RPMI8226 (cell line): ENCODE measurements at regions not wholly inside any gene's neighbourhood (a gene's known extent, or its start where the extent isn't known, plus 50 kb on each side); places are given as distances from the start of the nearest gene placed in this dataset.
"Not testable (repeated sequence)": the region's sequence is repeated elsewhere in the genome, so short reads cannot be mapped to it uniquely, and the experiment has no call there.

Source experiments
- DNase-seq: peaks from one replicate; pipeline ENCODE4 v3.0.0-alpha.2; 2015

DNA sequence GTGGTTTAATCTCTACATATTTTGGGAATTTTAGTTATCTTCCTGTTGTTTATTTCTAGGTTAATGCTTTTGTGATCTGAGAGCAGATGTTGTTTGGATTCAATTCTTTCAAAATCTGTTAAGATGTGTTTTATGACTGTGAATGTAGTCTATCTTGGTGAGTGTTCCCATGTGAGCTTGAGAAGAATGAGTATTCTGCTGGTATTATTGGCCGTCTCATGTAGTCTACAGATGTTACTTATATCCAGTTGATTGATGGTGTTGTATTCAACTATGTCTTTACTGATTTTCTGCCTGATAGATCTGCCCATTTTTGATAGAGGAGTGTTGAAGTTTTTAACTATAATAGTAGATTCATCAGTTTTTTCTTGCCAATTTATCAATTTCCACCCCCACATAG, 141.4 kb upstream of the FOXP2 start:
- no peak for DNase-seq

DNA sequence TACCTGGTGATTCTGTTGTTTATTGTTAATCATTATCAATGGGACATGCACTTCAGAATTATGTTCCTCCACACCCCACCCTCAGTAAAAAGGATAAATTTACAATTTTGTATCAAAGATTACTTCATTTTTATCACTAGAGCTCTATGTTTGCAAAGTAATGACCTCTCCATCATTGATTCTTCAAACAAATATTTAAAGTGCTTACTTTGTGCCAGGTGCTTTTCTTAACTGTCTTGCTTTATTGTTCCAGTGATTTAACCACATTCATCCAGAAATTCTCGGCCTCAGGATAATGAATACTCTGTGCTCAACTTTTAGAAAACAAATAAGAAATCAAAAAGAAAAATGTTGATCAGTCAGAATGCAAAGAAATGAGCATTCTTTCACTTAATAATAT, 144.9 kb upstream of the FOXP2 start:
- no peak for DNase-seq

DNA sequence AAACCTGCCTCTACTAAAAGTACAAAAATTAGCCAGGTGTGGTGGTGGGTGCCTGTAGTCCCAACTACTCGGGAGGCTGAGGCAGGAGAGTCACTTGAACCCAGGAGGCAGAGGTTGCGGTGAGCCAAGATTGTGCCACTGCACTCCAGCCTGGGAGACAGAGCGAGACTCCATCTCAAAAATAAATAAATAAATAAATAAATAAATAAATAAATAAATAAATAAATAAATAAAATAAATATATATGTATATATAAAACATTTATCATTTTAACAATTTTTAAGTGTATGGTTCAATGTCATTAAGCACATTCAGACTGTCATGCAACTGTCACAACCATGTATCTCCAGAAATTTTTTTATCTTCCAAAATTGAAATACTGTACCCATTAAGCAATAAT, 147.1 kb upstream of the FOXP2 start:
- not testable (repeated sequence) for DNase-seq

DNA sequence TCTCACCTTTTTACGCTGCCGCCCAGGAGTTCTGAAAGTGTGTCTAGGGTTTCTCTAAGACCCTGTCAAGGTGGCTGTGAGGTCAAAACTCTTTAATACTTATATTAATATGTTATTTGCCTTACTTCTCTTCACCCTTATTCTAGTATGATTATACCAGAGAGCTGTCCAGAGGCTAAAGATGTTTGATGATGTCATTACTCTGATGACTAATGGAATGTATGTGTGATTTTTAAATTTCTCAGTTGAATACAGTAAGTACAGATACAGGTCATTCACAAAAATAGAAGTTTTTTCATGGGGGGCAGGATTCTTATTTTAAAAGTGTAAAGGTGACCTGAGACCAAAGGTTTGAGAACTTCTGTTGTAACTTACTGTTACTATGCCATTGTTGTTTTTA, 150.6 kb upstream of the FOXP2 start:
- no peak for DNase-seq

DNA sequence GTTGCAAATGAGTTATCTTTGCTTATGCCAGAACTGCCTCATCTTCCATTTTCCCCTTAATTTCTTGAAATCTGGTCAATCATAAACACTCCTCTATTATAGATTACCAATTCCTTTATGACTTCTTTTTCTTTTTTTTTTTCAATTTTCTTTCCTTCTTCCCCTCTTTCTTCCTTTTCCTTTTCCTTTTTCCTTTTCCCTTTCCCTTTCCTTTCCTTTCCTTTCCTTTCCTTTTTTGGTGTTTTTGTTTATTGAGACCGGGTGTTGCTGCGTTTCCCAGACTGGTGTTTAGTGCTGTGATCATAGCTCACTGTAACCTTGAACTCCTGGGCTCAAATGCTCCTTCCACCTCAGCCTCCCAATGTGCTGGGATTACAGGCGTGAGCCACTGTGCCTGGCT, 151.4 kb upstream of the FOXP2 start:
- no peak for DNase-seq

DNA sequence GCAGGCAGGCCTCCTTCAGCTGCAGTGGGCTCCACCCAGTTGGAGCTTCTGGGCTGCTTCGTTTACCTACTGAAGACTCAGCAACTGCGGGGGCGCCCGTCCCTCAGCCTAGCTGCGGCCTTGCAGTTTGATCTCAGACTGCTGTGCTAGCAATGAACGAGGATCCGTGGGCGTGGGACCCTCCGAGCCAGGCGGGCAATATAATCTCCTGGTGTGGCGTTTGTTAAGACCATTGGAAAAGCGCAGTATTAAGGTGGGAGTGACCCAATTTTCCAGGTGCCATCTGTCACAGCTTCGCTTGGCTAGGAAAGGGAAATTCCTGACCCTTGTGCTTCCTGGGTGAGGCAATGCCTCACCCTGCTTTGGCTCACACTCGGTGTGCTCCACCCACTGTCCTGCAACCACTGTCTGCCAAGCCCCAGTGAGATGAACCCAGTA, 159.2 kb upstream of the FOXP2 start:
- DNase-seq, result no peak

DNA sequence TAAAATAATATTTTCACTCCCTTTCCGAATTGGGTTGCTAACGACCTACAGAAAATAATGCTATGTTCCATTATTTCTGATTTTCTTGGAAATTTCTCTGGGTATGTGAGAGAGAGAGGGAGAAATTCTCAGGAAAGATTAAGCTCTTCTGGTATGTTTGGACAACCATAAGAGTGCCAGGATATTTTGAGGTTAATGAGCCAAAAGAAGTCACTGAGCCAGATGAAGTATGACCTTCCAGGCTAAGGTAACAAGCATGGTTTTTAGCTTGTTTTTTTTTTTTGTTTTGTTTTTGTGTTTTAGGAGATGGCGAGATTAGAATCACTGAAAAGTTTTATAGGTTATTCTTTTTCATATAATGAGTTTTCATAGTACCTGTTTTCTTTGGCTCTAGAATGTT, 171.0 kb upstream of the FOXP2 start:
- no peak for DNase-seq

DNA sequence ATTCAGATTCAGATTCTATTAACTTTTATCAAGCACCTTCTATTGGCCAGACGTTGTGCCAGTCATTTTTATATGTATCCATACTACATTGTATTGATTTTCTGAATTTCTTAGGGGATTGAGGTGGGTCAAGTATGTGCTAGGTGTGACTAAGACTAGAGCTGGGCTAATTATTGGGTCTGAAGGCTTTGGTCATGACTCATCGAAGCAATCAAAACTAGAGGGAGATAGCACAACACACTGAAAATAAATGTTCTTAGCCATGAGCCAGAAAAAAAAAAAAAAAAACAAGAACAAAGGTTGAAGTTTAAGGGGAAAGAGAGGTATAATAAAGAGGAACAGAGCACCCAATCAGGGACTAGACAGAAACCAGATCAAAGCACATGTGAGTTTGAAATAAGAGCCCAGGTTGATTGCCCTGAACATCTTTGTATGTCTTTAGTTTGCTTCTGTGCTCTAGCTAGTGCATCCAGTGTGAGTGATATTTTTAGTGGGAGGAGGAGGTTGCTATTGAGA, 171.6 kb upstream of the FOXP2 start:
- DNase-seq, result no peak

DNA sequence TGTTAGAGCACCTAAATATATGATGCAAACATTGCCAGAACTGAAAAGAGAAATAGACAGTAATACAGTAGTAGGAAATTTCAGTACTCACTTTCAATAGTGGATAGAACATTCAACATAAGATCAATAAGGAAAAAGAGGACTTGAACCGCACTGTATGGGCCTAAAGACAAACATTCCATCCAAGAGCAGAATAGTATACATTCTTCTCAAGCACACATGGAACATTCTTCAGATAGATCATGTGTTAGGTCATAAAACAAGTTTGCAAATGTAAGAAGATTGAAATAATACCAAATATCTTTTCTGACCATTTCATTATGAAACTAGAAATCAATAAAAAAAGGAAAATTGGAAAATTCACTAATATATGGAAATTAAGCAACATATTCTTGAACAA, 185.4 kb upstream of the FOXP2 start:
- no peak for DNase-seq

DNA sequence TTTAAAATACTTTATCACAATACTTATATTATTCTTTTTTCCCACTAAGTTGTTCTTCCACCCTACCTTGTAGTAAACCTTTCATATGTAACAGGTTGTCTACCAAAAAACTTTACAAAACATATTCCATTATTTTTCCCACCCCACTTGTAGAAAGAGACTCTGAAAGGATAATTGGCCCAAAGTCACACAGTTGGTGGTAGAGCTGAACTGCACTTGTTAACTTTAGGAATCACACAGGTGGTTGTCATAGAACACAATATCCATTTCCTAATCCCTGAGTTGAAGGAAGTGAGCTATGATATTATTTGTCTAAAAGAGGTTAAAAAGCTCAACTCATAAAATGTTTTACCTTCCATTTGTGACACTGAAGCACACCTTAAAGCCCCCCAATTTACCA, 188.8 kb upstream of the FOXP2 start:
- no peak for DNase-seq

DNA sequence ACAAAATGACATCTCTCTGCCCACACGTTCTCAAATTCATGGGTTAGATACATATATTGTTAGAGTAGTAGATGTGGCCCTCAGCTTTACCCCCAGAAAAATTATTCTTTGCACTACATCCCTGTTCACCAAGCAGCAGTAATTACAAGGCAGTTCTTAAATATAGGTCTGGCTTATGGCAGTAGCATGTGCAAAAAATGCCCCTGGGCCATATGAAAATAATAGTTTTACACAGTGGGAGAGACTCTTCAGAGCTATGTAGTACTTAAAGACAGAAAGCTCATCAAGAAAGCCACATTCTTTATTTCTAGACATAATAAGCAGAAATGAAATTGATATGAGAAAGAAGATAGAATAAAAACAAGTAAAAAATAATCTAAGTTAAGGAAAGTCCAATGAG, 196.3 kb upstream of the FOXP2 start:
- no peak for DNase-seq

DNA sequence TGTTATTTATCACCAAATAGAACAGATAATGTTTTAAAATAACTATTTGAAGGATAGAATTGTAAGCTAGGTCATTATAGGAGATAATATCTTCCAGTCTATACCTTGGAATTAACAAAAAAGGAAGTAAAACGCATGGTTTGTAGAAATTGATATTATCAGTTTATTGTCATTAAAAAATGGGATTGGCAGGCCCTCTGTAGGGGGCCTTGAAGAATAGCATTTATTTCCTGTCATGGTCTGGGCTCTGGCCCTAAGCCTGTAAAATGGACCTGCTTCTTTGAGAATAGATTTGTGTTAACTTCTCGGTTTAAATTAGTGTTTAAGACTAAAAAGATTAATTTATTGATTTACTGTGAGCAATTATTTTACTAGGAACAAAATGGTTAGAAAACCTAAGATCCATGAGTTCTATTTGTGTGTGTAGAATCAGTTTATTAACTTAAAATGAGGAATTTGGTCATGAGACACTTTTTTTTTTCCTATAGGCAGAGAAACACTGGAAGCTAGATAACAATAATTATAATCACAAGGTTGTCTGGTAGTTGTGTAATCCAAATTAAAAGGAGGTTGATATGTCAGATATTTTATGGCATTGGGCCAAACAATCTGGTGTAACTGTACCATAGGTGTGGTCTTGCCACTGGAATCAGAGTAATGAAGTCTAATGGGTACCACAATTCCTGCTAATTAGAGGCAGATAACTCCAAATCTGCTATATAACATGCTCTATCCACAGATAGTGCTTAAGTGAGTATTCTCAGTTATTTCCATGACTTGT, 197.4 kb upstream of the FOXP2 start:
- DNase-seq, result peak; percentile 16

DNA sequence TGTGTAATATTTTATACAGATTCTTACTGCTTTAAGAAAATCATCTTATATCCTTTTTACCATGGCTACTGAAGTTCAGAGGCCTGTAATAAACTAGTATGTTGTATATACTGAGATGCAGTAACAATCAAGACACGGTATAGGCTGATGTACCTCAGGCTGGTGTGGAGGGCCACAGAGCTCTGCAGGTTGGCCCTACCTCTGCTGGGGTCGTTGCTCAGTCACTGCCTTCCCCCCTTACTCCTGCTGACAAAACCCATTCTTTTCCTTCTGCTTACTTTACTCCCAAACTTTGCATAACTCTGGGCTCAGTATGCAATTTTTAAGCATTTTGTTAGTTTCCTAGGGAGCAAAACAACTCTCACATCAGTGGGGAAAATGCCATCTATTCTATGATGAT, 200.1 kb upstream of the FOXP2 start:
- no peak for DNase-seq

DNA sequence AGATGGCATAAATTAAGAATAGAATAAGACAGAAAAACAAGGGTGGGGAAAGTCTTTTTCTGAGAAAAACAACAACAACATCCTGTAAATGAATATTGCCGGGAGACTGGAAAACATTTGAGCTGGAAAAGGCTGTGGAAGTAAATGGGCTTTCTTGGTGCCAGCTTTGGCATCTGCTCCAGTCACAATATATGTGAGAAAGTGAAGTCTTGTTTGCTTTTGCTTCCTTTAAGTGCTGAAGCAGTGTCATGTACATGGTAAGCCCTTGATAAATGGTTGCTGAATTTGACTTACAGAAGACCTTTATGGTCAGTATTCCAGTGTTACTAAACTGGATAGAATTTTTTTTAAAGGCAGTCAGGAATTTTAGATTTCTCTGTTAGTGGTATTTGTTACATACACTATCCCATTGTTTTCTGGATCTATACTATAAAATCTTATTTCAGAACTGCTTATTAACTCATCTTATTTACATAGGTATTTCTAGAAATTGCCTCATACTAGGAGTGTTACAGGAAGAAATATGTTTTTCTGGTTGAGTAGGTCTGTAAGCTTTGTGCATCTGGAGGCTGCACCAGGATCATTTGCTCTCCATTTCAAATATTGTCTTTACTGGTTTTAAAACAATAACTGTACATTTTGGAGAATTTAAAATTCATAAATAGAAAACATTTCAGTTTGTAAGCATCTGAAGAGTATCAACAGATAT, 201.7 kb upstream of the FOXP2 start:
- DNase-seq, result no peak

DNA sequence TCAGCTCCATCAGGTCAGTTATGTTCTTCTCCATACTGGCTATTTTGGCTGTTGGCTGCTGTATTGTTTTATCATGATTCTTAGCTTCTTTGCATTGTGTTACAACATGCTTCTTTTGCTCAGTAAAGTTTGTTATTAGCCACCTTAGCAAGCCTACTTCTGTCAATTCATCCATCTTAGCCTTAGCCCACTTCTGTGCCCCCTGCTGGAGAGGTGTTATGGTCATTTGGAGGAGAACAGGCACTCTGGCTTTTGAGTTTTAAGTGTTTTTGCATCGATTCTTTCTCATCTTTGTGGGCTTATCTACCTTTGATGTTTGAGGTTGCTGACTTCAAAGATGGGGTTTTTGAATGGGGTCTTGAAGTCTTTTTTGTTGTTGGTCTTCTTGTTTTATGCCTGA, 204.6 kb upstream of the FOXP2 start:
- no peak for DNase-seq

DNA sequence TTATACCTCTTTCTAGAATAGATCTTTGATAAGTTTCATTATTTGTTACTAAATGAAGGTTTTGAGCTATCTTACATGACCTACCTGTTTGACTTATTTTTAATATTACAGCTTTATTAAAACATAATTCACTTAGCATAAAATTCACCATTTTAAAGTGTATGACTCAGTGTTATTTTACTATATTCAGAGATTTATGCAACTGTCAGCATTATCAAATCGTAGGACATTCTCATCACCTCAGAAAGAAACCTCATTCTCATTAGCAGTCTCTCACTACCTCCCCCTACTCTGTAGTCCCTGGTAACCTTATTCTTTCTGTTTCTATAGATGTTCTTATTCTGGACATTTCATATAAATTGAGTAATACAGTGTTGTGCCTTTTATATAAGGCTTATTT, 207.9 kb upstream of the FOXP2 start:
- no peak for DNase-seq

DNA sequence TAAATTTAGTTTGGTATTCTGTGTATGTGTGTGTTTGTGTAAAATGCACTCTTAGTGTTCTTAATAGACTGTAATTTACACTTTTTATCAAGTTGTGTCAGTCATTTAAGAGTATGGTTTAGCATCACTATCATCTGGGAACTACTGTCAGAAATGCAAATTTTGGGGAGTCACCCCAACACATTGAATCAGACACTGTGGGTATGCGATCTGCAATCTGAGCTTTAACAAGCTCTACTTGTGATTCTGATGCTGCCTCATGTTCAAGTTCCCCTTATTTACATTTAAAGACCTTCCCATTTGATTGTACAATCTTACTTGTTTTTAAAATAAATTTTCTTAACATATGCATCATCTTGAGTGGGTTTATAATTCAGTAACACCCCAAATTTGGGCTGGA, 218.1 kb upstream of the FOXP2 start:
- no peak for DNase-seq

DNA sequence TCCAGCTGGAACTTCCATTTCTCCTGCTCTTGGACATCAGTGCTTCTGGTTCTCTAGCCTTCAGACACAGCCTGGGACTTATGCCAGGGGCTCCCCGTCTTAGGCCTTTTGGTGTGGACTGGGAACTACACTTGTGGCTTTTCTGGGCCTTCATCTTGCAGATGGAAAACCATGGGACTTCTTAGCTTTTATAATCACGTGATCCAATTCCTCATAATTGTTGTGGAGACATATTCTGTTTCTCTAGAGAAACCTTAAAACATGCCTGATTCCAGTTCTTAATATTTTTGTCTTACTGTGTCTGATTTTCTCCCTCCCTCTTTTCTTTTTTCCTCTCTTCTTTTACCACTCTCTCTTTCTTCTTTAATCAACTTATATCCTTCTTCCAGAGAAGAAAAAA, 224.2 kb upstream of the FOXP2 start:
- DNase-seq, result no peak

DNA sequence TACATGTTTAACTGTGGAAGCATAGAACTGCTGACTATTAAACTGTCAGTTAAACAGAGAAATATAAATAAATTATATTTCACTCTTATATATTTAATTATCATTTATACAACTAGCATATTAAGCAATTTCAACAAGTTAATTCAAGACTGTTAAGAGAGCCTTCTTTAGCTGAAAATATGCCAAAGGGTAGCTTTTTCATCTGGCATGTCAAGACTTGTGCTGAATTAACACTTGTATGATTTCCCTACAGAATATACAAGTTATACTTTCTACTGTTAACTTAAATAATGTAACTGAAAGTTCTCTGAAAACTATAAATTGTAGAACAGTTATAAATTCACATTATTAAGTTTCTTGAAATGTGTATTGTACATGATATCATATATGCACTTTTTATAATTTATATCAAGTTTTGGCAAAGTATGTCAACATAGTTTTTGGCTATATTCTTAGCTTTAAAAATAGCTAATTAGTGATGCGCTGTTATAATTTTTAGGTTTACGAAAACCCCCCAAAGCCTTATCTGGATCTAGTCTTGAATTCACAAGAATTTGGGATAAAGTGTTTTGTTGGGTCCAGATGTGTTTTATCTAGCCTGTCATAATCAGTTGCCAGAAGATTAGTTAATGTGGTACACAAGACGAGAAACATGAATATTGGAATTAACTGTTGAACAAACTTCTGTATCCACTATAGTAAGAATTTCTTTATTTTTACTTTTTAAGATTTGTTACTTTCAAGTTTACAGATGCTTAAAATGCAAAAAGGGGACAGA, 231.1 kb upstream of the FOXP2 start:
- DNase-seq, result no peak

DNA sequence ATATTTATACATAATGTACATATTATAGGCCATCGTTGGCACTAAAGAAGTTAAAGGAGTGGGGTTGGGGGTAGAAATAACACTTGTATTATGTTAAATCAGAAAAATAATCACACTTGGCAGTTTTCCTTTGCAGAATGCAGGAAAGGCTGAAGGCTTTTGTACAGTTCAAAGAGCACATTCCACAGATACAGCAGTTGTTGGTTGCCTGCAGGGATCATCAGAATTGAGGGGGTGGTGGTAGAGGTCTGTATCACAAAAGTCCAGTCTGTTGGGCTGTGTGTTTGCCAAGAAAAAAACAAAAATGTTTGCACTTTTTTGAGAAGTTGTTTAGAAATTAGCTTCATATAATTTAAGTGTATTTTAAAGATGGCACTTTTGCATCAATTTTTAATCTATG, 231.8 kb upstream of the FOXP2 start:
- DNase-seq, result no peak

DNA sequence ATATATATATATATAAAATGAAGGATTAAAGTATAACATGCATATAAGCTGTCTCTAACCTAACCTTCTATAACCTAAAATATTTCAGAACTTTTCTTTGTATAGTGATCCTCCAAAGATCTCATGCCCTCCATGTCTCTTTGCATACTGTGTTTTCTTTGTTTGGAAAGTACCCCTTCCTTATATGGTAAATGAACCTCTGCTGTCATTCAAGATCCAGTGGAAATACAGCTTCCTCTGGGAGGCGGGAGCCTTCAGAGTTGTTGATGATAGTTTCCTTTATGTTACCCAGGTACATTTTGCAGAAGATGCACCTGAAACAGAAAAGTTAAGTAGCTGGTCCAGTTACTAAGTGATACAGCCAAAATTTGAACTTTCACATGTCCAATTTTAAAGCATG, 233.3 kb upstream of the FOXP2 start:
- no peak for DNase-seq

DNA sequence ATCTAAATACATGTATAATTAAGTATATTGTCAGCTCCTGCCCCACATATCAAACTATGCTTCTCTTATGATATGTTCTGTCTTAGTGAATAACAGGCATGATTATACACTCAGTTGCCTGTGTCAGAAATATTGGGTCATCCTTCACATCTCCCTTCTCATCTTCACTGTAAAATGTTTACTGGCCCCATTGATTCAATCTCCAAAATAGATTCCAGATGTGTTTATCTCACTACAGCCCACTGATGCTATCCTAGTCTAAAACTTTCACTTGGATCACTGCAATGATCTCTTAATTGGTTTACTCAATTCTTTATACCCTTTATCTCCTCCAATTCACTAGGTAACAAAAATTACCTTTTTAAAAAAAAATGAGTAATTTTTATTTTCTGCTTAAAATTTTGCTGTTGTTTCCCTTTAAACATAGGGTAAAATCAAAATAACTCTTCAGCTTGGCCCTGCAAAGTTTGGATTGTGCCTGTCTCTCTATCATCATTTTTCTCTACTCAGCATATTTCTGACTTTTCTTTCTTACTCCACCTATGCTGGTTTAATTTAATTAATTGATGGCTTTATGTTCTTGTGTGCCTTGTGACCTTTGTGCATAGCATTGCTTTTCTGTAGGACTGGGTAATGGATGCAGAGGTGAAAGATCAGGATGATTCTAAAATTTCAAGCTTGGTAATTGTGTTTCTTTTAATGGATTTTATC, 233.9 kb upstream of the FOXP2 start:
- no peak for DNase-seq

DNA sequence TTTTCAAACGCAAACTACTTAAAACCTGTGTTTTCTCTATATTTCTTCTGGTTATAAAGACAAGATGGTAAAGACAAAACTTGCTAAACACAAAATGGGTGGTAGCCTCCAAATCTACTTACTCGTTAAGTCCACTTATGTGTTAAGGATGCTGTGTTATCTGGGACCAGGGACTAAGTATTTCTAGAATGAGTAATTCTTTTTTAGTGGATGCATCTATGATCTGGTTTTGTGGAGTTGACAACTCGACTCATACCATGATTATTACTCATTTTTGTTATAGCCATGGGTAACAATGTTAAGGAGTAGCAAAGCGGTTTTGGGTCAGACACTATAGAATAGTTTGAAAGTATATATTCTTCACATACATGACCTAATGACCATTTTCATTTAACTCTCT, 239.5 kb upstream of the FOXP2 start:
- no peak for DNase-seq
